GM19468 (cell line): ENCODE measurements at regions not wholly inside any gene's neighbourhood (a gene's known extent, or its start where the extent isn't known, plus 50 kb on each side); places are given as distances from the start of the nearest gene placed in this dataset.

Experiments
- ATAC-seq: cut with Tn5 transposase; IDR thresholded peaks from one replicate; pipeline ENCODE4 v1.9.1; 2021; ENCODE audit warnings: mild to moderate bottlenecking, moderate library complexity, moderate number of reproducible peaks; ENCODE audit not compliant: unreplicated experiment; ENCODE audit errors: extremely low read depth

- no peak for ATAC-seq
Measured at GRCh38 chr6:20310185-20310584, 91.5 kb upstream of the E2F3 start.

- no peak for ATAC-seq
Measured at GRCh38 chr6:20312606-20313005, 89.1 kb upstream of the E2F3 start.

GRCh38 chr6:20313051-20313450 is 88.6 kb upstream of the E2F3 start:
- no peak for ATAC-seq

- no peak for ATAC-seq
Measured at GRCh38 chr6:20313960-20314530, 87.6 kb upstream of the E2F3 start.

- no peak for ATAC-seq
Measured at GRCh38 chr6:20314866-20315845, 86.5 kb upstream of the E2F3 start.

- ATAC-seq = no peak
Measured at GRCh38 chr6:20317430-20317829, 84.2 kb upstream of the E2F3 start.

GRCh38 chr6:20318851-20319387 is 82.8 kb upstream of the E2F3 start:
- no peak for ATAC-seq

GRCh38 chr6:20319520-20320357 is 81.9 kb upstream of the E2F3 start:
- peak; percentile 99 for ATAC-seq

- no peak for ATAC-seq
Measured at GRCh38 chr6:20325641-20326421, 75.8 kb upstream of the E2F3 start.

- no peak for ATAC-seq
Measured at GRCh38 chr6:20326422-20326728, 75.3 kb upstream of the E2F3 start.

GRCh38 chr6:20327141-20327540 is 74.5 kb upstream of the E2F3 start:
- no peak for ATAC-seq

GRCh38 chr6:20328266-20328923 is 73.3 kb upstream of the E2F3 start:
- ATAC-seq = no peak

- ATAC-seq = no peak
Measured at GRCh38 chr6:20328924-20329300, 72.8 kb upstream of the E2F3 start.

- no peak for ATAC-seq
Measured at GRCh38 chr6:20331042-20331441, 70.6 kb upstream of the E2F3 start.

GRCh38 chr6:20331625-20332024 is 70.1 kb upstream of the E2F3 start:
- no peak for ATAC-seq

GRCh38 chr6:20332441-20333006 is 69.2 kb upstream of the E2F3 start:
- ATAC-seq = no peak

- ATAC-seq = no peak
Measured at GRCh38 chr6:20333721-20334269, 67.9 kb upstream of the E2F3 start.

GRCh38 chr6:20334334-20334733 is 67.3 kb upstream of the E2F3 start:
- no peak for ATAC-seq

GRCh38 chr6:20334962-20335361 is 66.7 kb upstream of the E2F3 start:
- no peak for ATAC-seq
